ENCODE measurements at regions not wholly inside any gene's neighbourhood (a gene's known extent, or its start where the extent isn't known, plus 50 kb on each side); places are given as distances from the start of the nearest gene placed in this dataset.

DNA sequence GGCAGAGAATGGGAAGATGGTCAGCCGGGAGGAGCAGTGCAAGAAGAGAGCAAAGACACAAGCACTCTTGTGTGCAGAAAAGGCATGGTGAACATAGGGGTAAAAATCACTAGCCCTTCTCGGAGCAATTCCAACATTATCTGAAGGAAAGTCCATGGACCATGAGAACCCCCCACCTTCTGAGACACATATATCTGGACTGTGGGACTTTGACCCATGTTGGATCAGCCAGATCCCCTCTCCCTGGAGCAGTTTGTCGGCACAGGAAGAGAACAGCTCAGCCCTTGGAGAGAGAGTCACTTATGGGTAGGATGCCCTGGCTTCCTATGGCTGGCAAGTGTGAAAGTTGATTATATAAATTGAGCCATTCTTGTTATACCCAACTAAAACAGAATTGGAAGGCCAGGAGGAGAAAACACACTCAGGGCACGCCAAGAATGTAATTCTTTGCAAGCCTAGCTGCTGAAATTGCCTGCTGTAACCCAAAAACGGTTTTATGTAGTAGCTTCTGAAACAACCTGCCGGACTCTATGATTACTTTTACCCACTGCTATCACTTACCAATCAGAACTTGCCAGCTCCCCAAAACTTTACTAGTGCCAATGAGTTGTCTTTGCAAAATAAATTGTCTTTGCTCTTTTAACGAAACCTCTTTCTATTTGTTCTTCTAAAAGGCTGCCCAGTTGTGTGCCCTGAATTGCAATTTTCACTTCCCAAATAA is 62.8 kb upstream of the ZNF599 start:
- no peak overlapping the region for H3K4me3 ChIP-seq (ENCODE audit: insufficient read depth, low read depth, low read length)
- no peak for DNase-seq
- no peaks in the 10 kb centered on the region for H3K36me3 ChIP-seq (replicated peaks; ENCODE audit: control insufficient read depth, insufficient read depth, low read length)

DNA sequence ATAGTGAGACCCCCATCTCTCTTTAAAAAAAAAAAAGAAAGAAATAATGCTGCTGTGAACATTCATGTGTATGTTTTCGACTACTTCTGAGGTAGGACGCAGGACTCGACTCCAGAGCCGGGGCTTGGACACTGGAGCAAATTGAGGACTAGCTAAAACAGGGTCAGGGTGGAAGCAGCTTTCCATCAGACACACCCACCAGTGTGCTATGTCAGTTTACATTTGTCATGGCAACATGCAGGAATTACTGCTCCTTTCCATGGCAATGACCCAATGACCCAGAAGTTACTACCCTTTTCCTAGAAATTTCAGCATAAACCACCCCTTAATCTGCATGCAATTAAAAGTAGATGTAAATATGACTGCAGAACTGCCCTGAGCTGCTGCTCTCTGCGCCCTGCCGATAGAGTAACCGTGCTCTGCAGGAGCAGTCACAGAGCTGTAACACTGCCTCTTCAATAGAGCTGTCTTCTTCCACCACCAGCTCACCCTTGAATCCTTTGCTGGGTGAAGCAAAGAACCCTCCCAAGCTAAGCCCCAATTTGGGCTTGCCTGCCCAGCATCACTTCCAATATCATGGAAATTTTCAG is 61.6 kb upstream of the ZNF599 start:
- H3K36me3 ChIP-seq (replicated peaks; ENCODE audit: control insufficient read depth, insufficient read depth, low read length) = no peaks in the 10 kb centered on the region
- H3K4me3 ChIP-seq (ENCODE audit: insufficient read depth, low read depth, low read length) = no peak overlapping the region
- no peak for DNase-seq
- H3K27me3 ChIP-seq (ENCODE audit: control insufficient read depth, insufficient read depth, low read length) = peaks cover 13% of the 10 kb centered on the region

More for the DNA sequence above, 62.8 kb upstream of the ZNF599 start:
- H3K27me3 ChIP-seq (ENCODE audit: control insufficient read depth, insufficient read depth, low read length) = peaks cover 16% of the 10 kb centered on the region

DNA sequence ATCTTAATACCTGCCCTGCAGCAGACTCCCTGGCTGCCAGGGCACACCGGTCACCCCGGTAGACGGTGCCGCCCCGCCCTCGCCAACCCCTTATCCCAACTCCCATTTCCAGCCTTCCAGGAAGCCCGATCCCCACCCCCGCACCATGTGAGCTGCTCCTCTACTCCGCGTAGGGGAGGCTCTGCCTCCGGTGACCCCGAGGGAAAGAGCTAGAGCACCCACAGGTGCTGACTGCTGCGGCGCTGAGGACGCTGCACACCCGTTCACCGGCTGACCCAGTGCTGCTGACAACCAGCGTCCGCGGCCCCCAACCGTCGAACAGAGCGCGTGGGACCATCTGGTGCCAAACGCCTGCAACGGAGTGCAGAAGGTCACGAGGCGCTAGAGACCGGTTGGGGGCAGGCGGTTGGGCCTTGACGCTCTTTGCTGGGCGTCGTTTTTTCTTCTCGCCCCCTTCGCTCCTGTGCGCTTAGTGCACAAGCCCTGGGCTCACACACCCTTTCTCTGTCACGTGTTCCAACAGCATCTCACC is 59.6 kb upstream of the ZNF599 start:
- H3K4me3 ChIP-seq (ENCODE audit: insufficient read depth, low read depth, low read length) = no peak overlapping the region
- peak; percentile 36 for DNase-seq
- H3K36me3 ChIP-seq (replicated peaks; ENCODE audit: control insufficient read depth, insufficient read depth, low read length) = no peaks in the 10 kb centered on the region
- no peaks in the 10 kb centered on the region for H3K27me3 ChIP-seq (ENCODE audit: control insufficient read depth, insufficient read depth, low read length)

DNA sequence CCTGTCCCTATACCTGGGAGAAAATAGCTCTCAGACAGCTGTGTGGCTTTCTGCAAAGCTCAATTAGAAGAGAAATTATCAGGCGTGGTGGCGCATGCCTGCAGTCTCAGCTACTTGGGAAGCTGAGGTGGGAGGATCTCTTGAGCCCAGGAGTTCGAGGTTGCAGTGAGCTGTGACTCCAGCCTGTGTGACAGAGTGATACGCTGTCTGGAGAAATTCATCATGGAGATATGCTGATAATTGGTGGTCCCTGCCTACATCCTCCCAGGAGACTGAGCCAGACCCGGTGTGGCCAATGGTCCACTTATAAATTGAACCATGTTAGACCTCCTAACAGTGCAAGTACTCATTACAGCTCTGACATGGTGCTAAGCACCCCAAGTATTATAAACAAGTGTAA is 58.7 kb upstream of the ZNF599 start:
- DNase-seq = no peak
- Histone ChIP-seq H3K27me3 (ENCODE audit: control insufficient read depth, insufficient read depth, low read length) (no peaks in the 10 kb centered on the region), H3K36me3 (replicated peaks; ENCODE audit: control insufficient read depth, insufficient read depth, low read length) (no peaks in the 10 kb centered on the region), H3K4me3 (ENCODE audit: insufficient read depth, low read depth, low read length) (no peak overlapping the region)

DNA sequence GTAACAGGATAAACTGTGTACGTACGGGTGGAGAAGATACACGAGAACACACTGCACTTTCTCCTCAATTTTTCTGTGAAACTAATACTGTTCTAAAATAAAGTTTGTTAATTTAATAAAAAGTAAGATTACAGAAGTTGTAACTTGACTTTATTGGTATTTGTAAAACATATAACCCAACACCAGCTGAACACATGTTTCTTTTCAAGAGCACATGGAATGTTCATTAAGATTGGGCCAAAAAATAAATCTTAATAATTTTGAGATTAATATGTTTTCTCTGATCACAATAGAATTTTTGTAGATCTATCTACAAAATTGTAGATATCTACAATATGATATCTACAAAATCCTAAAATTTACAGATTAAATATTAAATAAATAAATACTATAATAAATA is 55.1 kb upstream of the ZNF599 start:
- DNase-seq = no peak
- Histone ChIP-seq H3K4me3 (ENCODE audit: insufficient read depth, low read depth, low read length) (no peak overlapping the region), H3K36me3 (replicated peaks; ENCODE audit: control insufficient read depth, insufficient read depth, low read length) (no peaks in the 10 kb centered on the region), H3K27me3 (ENCODE audit: control insufficient read depth, insufficient read depth, low read length) (no peaks in the 10 kb centered on the region)

DNA sequence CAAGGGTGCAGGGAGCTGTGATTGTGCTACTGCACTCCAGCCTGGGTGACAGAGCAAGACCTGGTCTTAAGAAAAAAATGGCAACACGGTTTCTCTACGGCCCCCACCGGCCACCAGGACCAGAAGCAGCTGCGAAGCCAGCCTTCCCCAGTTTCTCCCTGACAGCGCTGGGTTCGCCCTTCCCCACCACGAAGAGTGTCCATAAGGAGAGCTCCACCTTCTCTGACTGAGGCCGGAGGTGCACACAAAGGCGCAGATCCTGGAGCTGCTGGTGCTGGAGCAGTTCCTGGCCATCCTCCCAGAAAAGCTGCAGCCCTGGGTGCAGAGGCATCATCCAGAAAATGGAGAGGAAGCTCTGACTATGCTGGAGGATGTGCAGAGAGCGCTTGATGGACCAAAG is 52.2 kb upstream of the ZNF599 start:
- DNase-seq = no peak
- no peaks in the 10 kb centered on the region for H3K36me3 ChIP-seq (replicated peaks; ENCODE audit: control insufficient read depth, insufficient read depth, low read length)

DNA sequence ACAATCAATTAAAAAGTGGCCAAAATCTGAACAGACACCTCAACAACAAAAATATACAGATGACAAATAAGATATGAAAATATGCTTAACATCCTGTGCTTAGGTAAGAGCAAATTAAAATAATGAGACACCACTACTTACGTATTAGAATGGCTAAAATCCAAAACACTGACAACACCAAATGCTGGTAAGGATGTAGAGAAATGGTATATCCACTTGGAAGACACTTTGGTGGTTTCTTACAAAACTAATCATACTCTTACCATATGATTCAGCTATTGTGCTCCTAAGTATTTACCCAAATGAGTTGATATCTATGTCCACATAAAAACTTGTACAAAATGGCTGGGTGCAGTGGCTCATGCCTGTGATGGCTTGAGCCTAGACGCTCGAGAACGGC is 51.7 kb upstream of the ZNF599 start:
- Histone ChIP-seq H3K27me3 (ENCODE audit: control insufficient read depth, insufficient read depth, low read length) (no peaks in the 10 kb centered on the region), H3K36me3 (replicated peaks; ENCODE audit: control insufficient read depth, insufficient read depth, low read length) (no peaks in the 10 kb centered on the region), H3K4me3 (ENCODE audit: insufficient read depth, low read depth, low read length) (no peak overlapping the region)
- no peak for DNase-seq

More for the DNA sequence above, 52.2 kb upstream of the ZNF599 start:
- no peak overlapping the region for H3K4me3 ChIP-seq (ENCODE audit: insufficient read depth, low read depth, low read length)
- H3K27me3 ChIP-seq (ENCODE audit: control insufficient read depth, insufficient read depth, low read length) = no peaks in the 10 kb centered on the region
